GM18498 (cell line): ENCODE measurements at regions not wholly inside any gene's neighbourhood (a gene's known extent, or its start where the extent isn't known, plus 50 kb on each side); places are given as distances from the start of the nearest gene placed in this dataset.

ENCODE experiments used
- ATAC-seq: cut with Tn5 transposase; IDR thresholded peaks from one replicate; pipeline ENCODE4 v1.9.1; 2021; ENCODE audit warnings: mild to moderate bottlenecking, moderate library complexity; ENCODE audit not compliant: unreplicated experiment

- ATAC-seq = no peak
Observed at GRCh38 chr3:24595796-24596195, 101.1 kb upstream of the THRB start.

GRCh38 chr3:24596626-24597025 lies 102.0 kb upstream of the THRB start:
- no peak for ATAC-seq

- no peak for ATAC-seq
Observed at GRCh38 chr3:24598695-24599470, 104.2 kb upstream of the THRB start.

GRCh38 chr3:24601066-24601939 lies 106.7 kb upstream of the THRB start:
- no peak for ATAC-seq

GRCh38 chr3:24604215-24604614 lies 109.6 kb upstream of the THRB start:
- no peak for ATAC-seq

- no peak for ATAC-seq
Observed at GRCh38 chr3:24605511-24606028, 110.9 kb upstream of the THRB start.

- ATAC-seq = no peak
Observed at GRCh38 chr3:24607281-24607680, 112.6 kb upstream of the THRB start.

- no peak for ATAC-seq
Observed at GRCh38 chr3:24608701-24609390, 114.2 kb upstream of the THRB start.

GRCh38 chr3:24614359-24614758 lies 119.7 kb upstream of the THRB start:
- no peak for ATAC-seq

- no peak for ATAC-seq
Observed at GRCh38 chr3:24615177-24615576, 120.5 kb upstream of the THRB start.

- ATAC-seq = no peak
Observed at GRCh38 chr3:24616110-24616829, 121.6 kb upstream of the THRB start.

GRCh38 chr3:24622138-24622537 lies 127.5 kb upstream of the THRB start:
- no peak for ATAC-seq

- ATAC-seq = no peak
Observed at GRCh38 chr3:24622696-24623225, 128.1 kb upstream of the THRB start.

GRCh38 chr3:24623657-24624056 lies 129.0 kb upstream of the THRB start:
- ATAC-seq = no peak

- ATAC-seq = no peak
Observed at GRCh38 chr3:24624938-24625681, 130.5 kb upstream of the THRB start.

GRCh38 chr3:24628523-24629258 lies 134.0 kb upstream of the THRB start:
- no peak for ATAC-seq

GRCh38 chr3:24631481-24631880 lies 136.8 kb upstream of the THRB start:
- ATAC-seq = no peak

GRCh38 chr3:24639061-24639460 lies 144.4 kb upstream of the THRB start:
- no peak for ATAC-seq
